GM19324 (cell line): ENCODE measurements at regions not wholly inside any gene's neighbourhood (a gene's known extent, or its start where the extent isn't known, plus 50 kb on each side); places are given as distances from the start of the nearest gene placed in this dataset.
"Not testable (repeated sequence)": the region's sequence is repeated elsewhere in the genome, so short reads cannot be mapped to it uniquely, and the experiment has no call there.

Source experiments
- ATAC-seq: cut with Tn5 transposase; IDR thresholded peaks from one replicate; pipeline ENCODE4 v1.9.1; 2021; ENCODE audit warnings: mild to moderate bottlenecking, moderate library complexity; ENCODE audit not compliant: unreplicated experiment, low FRiP score

- ATAC-seq: no peak
Measured at GRCh38 chr6:44020148-44020547, 107.1 kb downstream of the MRPL14 start.

GRCh38 chr6:44017307-44017706 lies 109.9 kb downstream of the MRPL14 start:
- ATAC-seq: not testable (repeated sequence)

GRCh38 chr6:44016131-44016870 lies 111.0 kb downstream of the MRPL14 start:
- no peak for ATAC-seq

GRCh38 chr6:44012078-44012493 lies 115.2 kb downstream of the MRPL14 start:
- ATAC-seq: no peak

- ATAC-seq: no peak
Measured at GRCh38 chr6:44011350-44011920, 115.8 kb downstream of the MRPL14 start.

GRCh38 chr6:44010411-44011349 lies 116.6 kb downstream of the MRPL14 start:
- no peak for ATAC-seq

GRCh38 chr6:44009425-44010321 lies 117.6 kb downstream of the MRPL14 start:
- no peak for ATAC-seq

GRCh38 chr6:44008821-44009370 lies 118.4 kb downstream of the MRPL14 start:
- no peak for ATAC-seq

- no peak for ATAC-seq
Measured at GRCh38 chr6:44007818-44008621, 119.2 kb downstream of the MRPL14 start.

GRCh38 chr6:44006872-44007303 lies 120.4 kb downstream of the MRPL14 start:
- no peak for ATAC-seq

- no peak for ATAC-seq
Measured at GRCh38 chr6:44006123-44006871, 121.0 kb downstream of the MRPL14 start.

- no peak for ATAC-seq
Measured at GRCh38 chr6:44005507-44005903, 121.7 kb downstream of the MRPL14 start.

GRCh38 chr6:44004625-44005506 lies 122.4 kb downstream of the MRPL14 start:
- ATAC-seq: no peak

GRCh38 chr6:44004136-44004535 lies 123.1 kb downstream of the MRPL14 start:
- no peak for ATAC-seq

- ATAC-seq: no peak
Measured at GRCh38 chr6:44003345-44004061, 123.7 kb downstream of the MRPL14 start.

- peak; percentile 58 for ATAC-seq
Measured at GRCh38 chr6:44002593-44003344, 124.5 kb downstream of the MRPL14 start.
